ENCODE measurements at regions not wholly inside any gene's neighbourhood (a gene's known extent, or its start where the extent isn't known, plus 50 kb on each side); places are given as distances from the start of the nearest gene placed in this dataset.

- TF ChIP-seq CTCF (IDR thresholded peaks at IDR 0.05; ENCODE audit: insufficient read depth, low read length) (no peak), POLR2AphosphoS5 (IDR thresholded peaks at IDR 0.05; ENCODE audit: low read depth) (no peak), SPI1 (IDR thresholded peaks at IDR 0.05; ENCODE audit: borderline replicate concordance, low read depth) (no peak)
Observed at GRCh38 chr13:34637636-34638035, 304.4 kb upstream of the NBEA start.

Measured in HL-60 (cell line).